HG03575 (cell line): ENCODE measurements at regions not wholly inside any gene's neighbourhood (a gene's known extent, or its start where the extent isn't known, plus 50 kb on each side); places are given as distances from the start of the nearest gene placed in this dataset.
"Not testable (repeated sequence)": the region's sequence is repeated elsewhere in the genome, so short reads cannot be mapped to it uniquely, and the experiment has no call there.

Experiments used
- ATAC-seq: cut with Tn5 transposase; IDR thresholded peaks from one replicate; pipeline ENCODE4 v1.9.1; 2021; ENCODE audit not compliant: unreplicated experiment, insufficient number of reproducible peaks, low FRiP score; ENCODE audit errors: extremely low read depth

GRCh38 chr22:48820481-48821345 lies 1007.0 kb downstream of the BRD1 start:
- no peak for ATAC-seq

GRCh38 chr22:48819961-48820360 lies 1007.7 kb downstream of the BRD1 start:
- ATAC-seq: no peak

GRCh38 chr22:48819232-48819631 lies 1008.4 kb downstream of the BRD1 start:
- ATAC-seq: no peak

GRCh38 chr22:48817491-48817890 lies 1010.2 kb downstream of the BRD1 start:
- not testable (repeated sequence) for ATAC-seq

- no peak for ATAC-seq
These were observed 1015.8 kb downstream of the BRD1 start for GRCh38 chr22:48811885-48812284.

GRCh38 chr22:48808038-48808960 lies 1019.4 kb downstream of the BRD1 start:
- no peak for ATAC-seq

GRCh38 chr22:48807155-48807554 lies 1020.5 kb downstream of the BRD1 start:
- no peak for ATAC-seq

- ATAC-seq: no peak
These were observed 1021.4 kb downstream of the BRD1 start for GRCh38 chr22:48806227-48806781.

- ATAC-seq: no peak
These were observed 1022.2 kb downstream of the BRD1 start for GRCh38 chr22:48805516-48805915.

- no peak for ATAC-seq
These were observed 1022.8 kb downstream of the BRD1 start for GRCh38 chr22:48804811-48805301.

GRCh38 chr22:48803948-48804810 lies 1023.5 kb downstream of the BRD1 start:
- ATAC-seq: no peak

- ATAC-seq: no peak
These were observed 1024.3 kb downstream of the BRD1 start for GRCh38 chr22:48803171-48803947.

GRCh38 chr22:48802576-48802975 lies 1025.1 kb downstream of the BRD1 start:
- no peak for ATAC-seq

- ATAC-seq: no peak
These were observed 1026.6 kb downstream of the BRD1 start for GRCh38 chr22:48800886-48801607.

GRCh38 chr22:48800036-48800885 lies 1027.4 kb downstream of the BRD1 start:
- ATAC-seq: no peak

- ATAC-seq: no peak
These were observed 1028.3 kb downstream of the BRD1 start for GRCh38 chr22:48799227-48799970.
